ENCODE measurements at regions not wholly inside any gene's neighbourhood (a gene's known extent, or its start where the extent isn't known, plus 50 kb on each side); places are given as distances from the start of the nearest gene placed in this dataset.
A peak's percentile ranks its signal among the peaks of the same experiment; 100 is the strongest.

- Histone ChIP-seq H3K9me3 (no peaks in the 10 kb centered on the region), H3K4me3 (no peak overlapping the region), H3K4me1 (peaks cover 0 to 6% (median under 1%) of the 10 kb centered on the region in 4 donors), H3K27ac (no peak overlapping the region), H3K36me3 (no peaks in the 10 kb centered on the region), H3K27me3 (no peaks in the 10 kb centered on the region)
- intact Hi-C loops (cut with DNase I; ENCODE audit: low total_unique reads): no loop called here
- DNase-seq: no peak
- WGBS, 5 donors: 58 to 80% (median 70%) methylated on average over 2 of the region's 2 CpGs
- TF ChIP-seq POLR2AphosphoS5 (IDR thresholded peaks at IDR 0.05): no peak
- TF ChIP-seq CTCF (IDR thresholded peaks at IDR 0.05): no peak
- TF ChIP-seq POLR2A (IDR thresholded peaks at IDR 0.05): no peak
- no peak for TF ChIP-seq EP300 (IDR thresholded peaks at IDR 0.05)
Measured at GRCh38 chr14:25118671-25119070, 68.7 kb upstream of the STXBP6 start.

DNA sequence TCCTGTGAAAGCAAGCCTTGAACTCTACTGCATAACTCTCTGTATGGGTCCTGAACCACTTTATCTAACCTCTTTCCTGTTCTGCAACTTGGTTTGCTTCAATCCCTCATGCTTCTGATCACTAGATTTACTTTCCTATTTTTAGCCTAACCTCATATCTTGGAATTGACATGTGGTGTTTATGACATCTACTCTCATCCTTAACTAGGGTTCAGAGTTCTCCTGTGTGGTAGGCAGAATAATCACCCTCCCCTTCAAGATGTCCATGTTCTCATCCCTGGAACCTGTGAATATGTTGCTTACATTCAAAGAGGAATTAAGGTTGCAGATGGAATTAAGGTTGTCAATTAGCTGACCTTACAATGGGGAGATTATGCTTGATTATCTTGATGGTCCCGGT is 67.4 kb upstream of the STXBP6 start:
- WGBS, 5 donors: 86 to 100% (median 94%) methylated on average over 1 of the region's 1 CpG
- Histone ChIP-seq H3K9me3 (no peaks in the 10 kb centered on the region), H3K27ac (no peak overlapping the region), H3K36me3 (no peaks in the 10 kb centered on the region), H3K27me3 (no peaks in the 10 kb centered on the region), H3K4me1 (peaks cover 0 to 14% (median 3%) of the 10 kb centered on the region in 4 donors), H3K4me3 (no peak overlapping the region)
- TF ChIP-seq POLR2A (IDR thresholded peaks at IDR 0.05) (no peak), EP300 (IDR thresholded peaks at IDR 0.05) (no peak), CTCF (IDR thresholded peaks at IDR 0.05) (no peak), POLR2AphosphoS5 (IDR thresholded peaks at IDR 0.05) (no peak)
- intact Hi-C loops (cut with DNase I; ENCODE audit: low total_unique reads): no loop called here
- no peak for DNase-seq

GRCh38 chr14:25116607-25117006 is 66.7 kb upstream of the STXBP6 start:
- TF ChIP-seq CTCF (IDR thresholded peaks at IDR 0.05): no peak
- TF ChIP-seq EP300 (IDR thresholded peaks at IDR 0.05): no peak
- TF ChIP-seq POLR2AphosphoS5 (IDR thresholded peaks at IDR 0.05): no peak
- TF ChIP-seq POLR2A (IDR thresholded peaks at IDR 0.05): no peak
- intact Hi-C loops (cut with DNase I; ENCODE audit: low total_unique reads): no loop called here
- Histone ChIP-seq H3K27me3 (no peaks in the 10 kb centered on the region), H3K36me3 (no peaks in the 10 kb centered on the region), H3K4me3 (no peak overlapping the region), H3K4me1 (peaks cover 0 to 14% (median 2%) of the 10 kb centered on the region in 4 donors), H3K9me3 (no peaks in the 10 kb centered on the region), H3K27ac (no peak overlapping the region)
- no peak for DNase-seq

DNA sequence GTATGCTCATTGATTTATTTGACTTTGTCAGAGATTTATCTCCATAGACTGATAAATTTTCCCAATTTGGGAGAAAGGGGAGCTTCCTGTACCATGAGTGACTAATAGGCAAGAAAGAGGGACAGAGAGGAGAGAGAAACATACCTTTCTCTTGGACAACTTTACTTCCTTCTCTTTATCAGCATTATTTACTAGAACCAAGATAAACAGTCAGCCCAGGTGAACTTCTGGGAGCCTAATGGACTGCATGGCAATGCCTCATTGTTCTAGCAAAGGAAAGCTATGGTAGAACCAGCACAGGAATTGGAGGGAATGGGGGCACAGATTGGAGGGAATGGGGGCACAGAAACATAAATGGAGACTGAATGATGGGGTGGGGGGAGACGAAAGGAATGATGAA is 63.4 kb upstream of the STXBP6 start:
- Histone ChIP-seq H3K27ac (peak overlapping the region in 2 of 5 donors; percentile 38 to 61), H3K27me3 (no peaks in the 10 kb centered on the region), H3K4me3 (no peak overlapping the region), H3K36me3 (no peaks in the 10 kb centered on the region), H3K4me1 (peaks cover 6 to 33% (median 13%) of the 10 kb centered on the region in 4 donors), H3K9me3 (no peaks in the 10 kb centered on the region)
- no peak for TF ChIP-seq POLR2A (IDR thresholded peaks at IDR 0.05)
- peak in 1 of 3 donors; percentile 55 for TF ChIP-seq POLR2AphosphoS5 (IDR thresholded peaks at IDR 0.05)
- WGBS, 5 donors: 34 to 67% (median 43%) methylated on average over 1 of the region's 1 CpG
- peak; percentile 26 to 36 for DNase-seq
- intact Hi-C loops (cut with DNase I; ENCODE audit: low total_unique reads): no loop called here

DNA sequence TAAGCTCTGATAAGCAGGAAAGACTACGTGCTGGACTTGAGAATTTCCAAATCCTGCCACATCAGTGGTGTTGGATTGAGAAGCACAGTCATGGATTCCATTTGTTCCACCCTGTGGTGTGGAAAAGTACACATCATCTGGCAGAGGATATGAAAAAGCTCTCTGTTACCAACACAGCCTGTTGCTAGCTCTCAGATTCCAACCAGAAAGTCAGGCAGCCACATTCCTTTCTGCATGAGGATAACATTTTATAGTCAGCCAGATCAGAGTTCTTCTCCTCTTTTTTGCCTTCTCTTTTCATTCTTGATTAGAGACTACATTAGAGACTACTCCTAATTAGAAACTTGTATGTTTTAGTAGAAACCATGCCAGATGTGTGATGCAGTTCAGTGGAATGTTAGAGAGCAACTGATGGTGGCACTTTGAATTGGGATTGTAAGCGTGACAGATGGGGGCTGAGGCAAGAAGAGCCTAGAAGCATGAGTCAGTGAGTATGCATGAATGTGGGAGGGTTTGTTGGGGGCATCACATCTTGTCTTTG is 61.2 kb upstream of the STXBP6 start:
- Histone ChIP-seq H3K27me3 (no peaks in the 10 kb centered on the region), H3K4me1 (peaks cover 6 to 34% (median 13%) of the 10 kb centered on the region in 4 donors), H3K27ac (peak overlapping the region in 4 of 5 donors; percentile 9 to 72 (median 56)), H3K9me3 (no peaks in the 10 kb centered on the region), H3K36me3 (no peaks in the 10 kb centered on the region), H3K4me3 (no peak overlapping the region)
- 13 to 39% (median 25%) methylated on average over 2 of the region's 2 CpGs for WGBS, 5 donors
- peak; percentile 49 to 84 for DNase-seq
- intact Hi-C loops (cut with DNase I; ENCODE audit: low total_unique reads): no loop called here
- TF ChIP-seq CTCF (IDR thresholded peaks at IDR 0.05) (no peak), POLR2AphosphoS5 (IDR thresholded peaks at IDR 0.05) (peak in 2 of 3 donors; percentile 77 to 90)
